Amniotic epithelial cell (primary cell): ENCODE measurements at regions not wholly inside any gene's neighbourhood (a gene's known extent, or its start where the extent isn't known, plus 50 kb on each side); places are given as distances from the start of the nearest gene placed in this dataset.
A peak's percentile ranks its signal among the peaks of the same experiment; 100 is the strongest.
"Not testable (repeated sequence)": the region's sequence is repeated elsewhere in the genome, so short reads cannot be mapped to it uniquely, and the experiment has no call there.

ENCODE experiments used
- DNase-seq: peaks from one replicate; pipeline ENCODE4 v3.0.0-alpha.2; 2010; ENCODE audit warnings: low read depth

- no peak for DNase-seq
These were observed 509.2 kb downstream of the FRK start for GRCh38 chr6:115551527-115551926.

GRCh38 chr6:115545672-115545986, 515.1 kb downstream of the FRK start:
- DNase-seq = no peak

- DNase-seq = no peak
These were observed 515.7 kb downstream of the FRK start for GRCh38 chr6:115544765-115545671.

- DNase-seq = no peak
These were observed 520.4 kb downstream of the FRK start for GRCh38 chr6:115540077-115540869.

GRCh38 chr6:115539531-115539930, 521.2 kb downstream of the FRK start:
- no peak for DNase-seq

- no peak for DNase-seq
These were observed 535.9 kb downstream of the FRK start for GRCh38 chr6:115524821-115525220.

- DNase-seq = not testable (repeated sequence)
These were observed 538.9 kb downstream of the FRK start for GRCh38 chr6:115521747-115522146.

- peak; percentile 63 for DNase-seq
These were observed 546.0 kb downstream of the FRK start for GRCh38 chr6:115514656-115515055.

GRCh38 chr6:115512923-115513322, 547.8 kb downstream of the FRK start:
- DNase-seq = no peak

- no peak for DNase-seq
These were observed 548.9 kb downstream of the FRK start for GRCh38 chr6:115511771-115512170.

- DNase-seq = not testable (repeated sequence)
These were observed 558.3 kb downstream of the FRK start for GRCh38 chr6:115502432-115502831.

- DNase-seq = no peak
These were observed 565.5 kb downstream of the FRK start for GRCh38 chr6:115495184-115495583.

- no peak for DNase-seq
These were observed 573.4 kb downstream of the FRK start for GRCh38 chr6:115487331-115487730.

- DNase-seq = no peak
These were observed 575.3 kb downstream of the FRK start for GRCh38 chr6:115485400-115485799.

- not testable (repeated sequence) for DNase-seq
These were observed 580.1 kb downstream of the FRK start for GRCh38 chr6:115480543-115480942.

- DNase-seq = no peak
These were observed 586.1 kb downstream of the FRK start for GRCh38 chr6:115474443-115475041.

GRCh38 chr6:115468272-115469005, 592.3 kb downstream of the FRK start:
- no peak for DNase-seq

GRCh38 chr6:115467726-115468125, 593.0 kb downstream of the FRK start:
- no peak for DNase-seq

- no peak for DNase-seq
These were observed 599.8 kb downstream of the FRK start for GRCh38 chr6:115460913-115461312.

- no peak for DNase-seq
These were observed 603.8 kb downstream of the FRK start for GRCh38 chr6:115456848-115457247.

GRCh38 chr6:115443825-115444478, 616.7 kb downstream of the FRK start:
- DNase-seq = no peak

GRCh38 chr6:115442323-115442722, 618.4 kb downstream of the FRK start:
- no peak for DNase-seq
